Cerebellar cortex (tissue), 1 donor: ENCODE measurements at regions not wholly inside any gene's neighbourhood (a gene's known extent, or its start where the extent isn't known, plus 50 kb on each side); places are given as distances from the start of the nearest gene placed in this dataset.
"Not testable (repeated sequence)": the region's sequence is repeated elsewhere in the genome, so short reads cannot be mapped to it uniquely, and the experiment has no call there.

Source experiments
- DNase-seq: peaks from one replicate; pipeline ENCODE4 v3.0.0-alpha.2; 2015; ENCODE audit warnings: low spot score

DNA sequence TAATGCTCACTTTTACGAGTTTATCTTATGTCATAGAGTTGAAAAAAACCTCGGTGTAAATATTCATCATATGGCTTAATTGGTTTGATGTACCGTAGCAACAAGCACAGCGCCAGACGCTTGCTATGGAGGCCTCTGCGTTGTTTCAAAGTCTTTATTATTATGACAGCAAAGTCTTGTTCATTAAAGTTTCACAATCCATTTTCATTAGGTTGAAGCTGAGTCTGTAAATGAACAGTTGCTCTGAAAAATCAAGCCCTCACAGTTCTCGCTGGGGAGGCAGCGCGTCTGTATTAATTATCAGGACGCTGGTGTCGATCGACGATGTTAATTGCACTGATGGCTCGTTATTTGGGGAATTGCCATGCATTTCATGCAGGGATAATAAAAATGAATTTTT lies 185.6 kb downstream of the INSC start:
- DNase-seq = no peak

DNA sequence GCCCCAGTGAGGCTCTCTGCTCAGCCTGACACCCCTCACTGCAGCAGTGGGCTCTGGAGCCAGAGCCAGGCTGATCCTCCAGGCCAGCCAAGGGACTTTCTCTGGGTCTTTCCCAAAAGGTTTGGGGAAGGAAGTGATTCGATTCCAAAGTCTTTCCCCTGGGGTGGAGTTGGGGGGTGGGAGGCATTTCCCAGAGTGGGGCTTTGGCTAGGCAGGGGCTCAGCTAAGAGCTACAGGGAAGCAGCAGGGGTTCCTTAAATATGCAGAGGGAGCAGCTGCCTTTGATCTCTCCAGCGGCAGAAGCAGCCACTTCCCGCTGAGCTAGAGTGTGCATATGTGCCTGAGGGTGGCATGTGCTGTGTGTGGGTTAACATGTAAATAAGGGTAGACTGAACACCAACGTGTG lies 192.9 kb downstream of the INSC start:
- DNase-seq = no peak

DNA sequence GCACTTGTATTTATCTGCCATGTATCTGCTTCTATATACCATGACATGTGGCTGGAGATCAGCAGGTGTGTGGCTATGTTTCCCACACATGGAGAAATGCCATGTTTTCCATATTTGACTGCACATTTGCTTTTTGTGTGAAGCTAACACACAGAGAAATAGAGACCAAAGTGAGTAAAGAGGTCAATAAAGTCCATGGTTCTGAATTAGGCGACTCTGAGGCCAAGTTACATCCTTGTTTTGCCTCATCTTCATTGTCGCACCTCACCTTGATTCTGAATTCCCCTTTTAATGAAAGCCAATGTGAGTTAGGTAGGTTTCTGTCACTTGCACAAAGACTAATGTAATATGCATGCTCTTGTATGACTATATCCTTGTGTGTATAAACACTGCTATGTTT lies 194.1 kb downstream of the INSC start:
- no peak for DNase-seq

DNA sequence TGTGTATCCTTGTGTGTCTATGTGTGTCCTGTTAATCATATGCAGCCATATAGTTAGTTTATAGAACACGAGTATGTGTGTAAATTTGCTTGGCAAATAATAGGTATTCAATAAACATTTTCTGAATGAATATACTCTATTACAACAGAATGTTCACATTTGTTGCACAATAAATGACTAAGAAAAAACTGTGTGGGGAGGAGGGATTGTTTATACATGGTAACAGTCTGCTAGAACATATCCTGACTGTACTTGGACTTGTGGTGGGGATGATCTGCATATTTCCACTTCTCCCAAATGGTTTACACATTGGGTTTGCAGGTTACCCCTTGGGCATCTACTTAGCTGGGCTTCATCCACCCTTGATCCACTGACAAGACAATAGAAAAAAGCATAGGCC lies 194.6 kb downstream of the INSC start:
- no peak for DNase-seq

- no peak for DNase-seq
Observed at GRCh38 chr11:15313862-15314261, 199.1 kb downstream of the INSC start.

- no peak for DNase-seq
Observed at GRCh38 chr11:15318814-15319213, 204.1 kb downstream of the INSC start.

GRCh38 chr11:15326520-15326919 lies 211.8 kb downstream of the INSC start:
- no peak for DNase-seq

DNA sequence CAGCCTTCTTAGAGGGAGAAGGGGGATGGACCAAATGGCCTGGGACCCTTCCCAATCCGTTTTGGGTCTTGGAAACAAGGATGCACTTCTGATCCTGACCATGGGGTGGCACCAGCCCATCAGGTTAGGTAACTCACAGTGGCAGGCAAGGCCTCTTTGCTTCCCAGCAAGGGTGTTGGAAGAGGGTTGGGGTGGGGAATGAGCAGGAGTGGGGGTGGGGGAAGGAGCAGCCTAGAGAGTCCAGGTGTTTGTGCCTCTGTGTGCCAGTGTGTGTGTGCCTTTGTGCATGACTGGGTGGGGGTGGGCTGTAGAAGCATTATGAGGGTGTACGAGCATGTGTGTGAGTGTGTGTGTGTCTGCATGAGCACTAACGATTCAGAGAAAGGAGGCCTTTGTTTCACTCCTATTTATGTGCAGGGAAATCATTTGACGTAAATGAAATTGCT lies 213.1 kb downstream of the INSC start:
- DNase-seq = peak; percentile 39

GRCh38 chr11:15333407-15333806 lies 218.7 kb downstream of the INSC start:
- DNase-seq = no peak

- DNase-seq = no peak
Observed at GRCh38 chr11:15334766-15335165, 220.0 kb downstream of the INSC start.

- DNase-seq = no peak
Observed at GRCh38 chr11:15336021-15336420, 221.3 kb downstream of the INSC start.

DNA sequence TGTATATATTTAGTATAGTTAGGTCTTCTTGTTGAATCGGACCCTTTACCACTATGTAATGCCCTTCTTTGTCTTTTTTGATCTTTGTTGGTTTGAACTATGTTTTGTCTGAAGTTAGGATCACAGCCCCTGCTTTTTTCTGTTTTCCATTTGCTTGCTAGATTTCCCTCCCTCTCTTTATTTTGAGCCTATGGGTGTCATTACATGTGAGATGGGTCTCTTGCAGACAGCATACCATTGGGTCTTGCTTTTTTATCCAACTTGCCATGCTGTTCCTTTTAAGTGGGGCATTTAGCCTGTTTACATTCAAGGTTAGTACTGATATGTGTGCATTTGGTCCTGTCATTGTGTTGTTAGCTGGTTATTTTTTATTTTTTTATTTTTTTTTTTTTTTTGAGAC lies 224.6 kb downstream of the INSC start:
- DNase-seq = no peak

GRCh38 chr11:15341587-15341986 lies 226.9 kb downstream of the INSC start:
- DNase-seq = no peak

GRCh38 chr11:15342163-15342562 lies 227.4 kb downstream of the INSC start:
- no peak for DNase-seq

DNA sequence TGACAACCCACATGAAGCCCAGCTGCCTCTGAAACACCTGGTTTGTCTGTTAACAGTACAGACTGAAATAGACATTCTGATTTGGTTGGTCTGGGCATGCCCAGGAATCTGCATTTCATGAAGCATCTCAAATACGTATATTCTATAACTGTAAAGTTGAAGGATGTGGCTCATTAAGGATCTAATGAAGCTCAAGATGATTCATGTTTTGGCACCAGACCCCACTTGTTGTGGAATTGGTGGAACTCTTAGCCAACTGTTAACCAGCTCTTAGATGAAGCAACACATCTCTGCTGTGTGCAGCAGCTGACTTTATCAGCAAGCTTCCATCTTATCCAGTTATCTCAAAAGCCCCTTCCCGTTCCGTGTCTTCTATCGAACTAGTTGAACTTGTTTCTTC lies 232.2 kb downstream of the INSC start:
- DNase-seq = no peak

DNA sequence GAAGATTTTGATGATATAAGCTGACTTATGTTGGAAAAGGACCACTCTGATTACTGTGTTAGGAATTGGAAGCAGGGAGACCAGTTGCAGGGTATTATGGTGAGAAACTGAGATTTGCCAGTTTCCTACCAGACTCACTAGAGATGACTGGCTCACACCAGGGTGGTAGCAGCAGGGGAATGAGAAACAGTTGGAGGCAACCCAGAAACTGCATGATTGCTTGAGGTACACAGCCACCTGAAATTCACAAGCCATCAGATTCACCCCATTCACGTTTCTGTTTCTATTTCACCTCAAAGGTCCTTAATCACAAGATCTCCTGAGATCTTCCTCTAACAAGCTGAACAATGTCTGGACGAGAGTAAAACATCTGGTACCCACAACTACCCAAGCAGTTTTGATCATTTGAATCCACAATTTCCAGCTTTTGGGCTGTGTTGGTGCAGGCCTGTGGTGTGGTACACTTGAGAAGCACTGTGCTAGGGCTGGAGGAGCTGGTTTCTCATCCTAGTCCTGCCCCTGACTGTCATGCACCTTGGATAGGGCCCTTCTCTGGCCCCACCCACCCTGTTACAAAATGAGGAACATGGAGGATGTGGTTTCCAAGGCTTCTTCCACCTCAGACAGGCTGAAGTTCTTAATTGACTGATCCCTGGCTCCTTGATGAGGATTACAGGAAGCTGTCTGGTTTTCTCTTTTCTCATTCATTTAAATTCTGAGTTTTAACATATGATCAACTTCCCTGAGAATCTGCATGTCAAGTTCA lies 233.4 kb downstream of the INSC start:
- DNase-seq = no peak

- no peak for DNase-seq
Observed at GRCh38 chr11:15349413-15349812, 234.7 kb downstream of the INSC start.

DNA sequence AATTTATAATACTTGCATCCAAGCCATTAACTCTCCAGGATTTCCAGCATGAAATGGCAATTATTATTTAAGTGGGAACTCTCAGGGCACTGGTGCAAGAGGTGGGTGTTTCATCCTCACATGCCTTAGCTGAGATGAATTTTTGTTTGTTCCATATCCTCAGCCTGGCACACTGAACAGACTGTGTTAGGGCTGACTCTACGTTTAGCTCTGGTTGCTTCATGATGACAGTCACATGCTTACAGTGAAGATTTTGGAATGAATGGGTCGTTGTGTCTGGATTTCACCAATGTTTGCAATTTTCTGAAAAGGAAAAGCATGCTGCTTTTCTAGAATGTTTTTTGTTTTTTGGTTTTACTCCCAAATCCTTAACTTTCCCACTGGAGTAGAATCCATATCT lies 246.6 kb downstream of the INSC start:
- DNase-seq = no peak

DNA sequence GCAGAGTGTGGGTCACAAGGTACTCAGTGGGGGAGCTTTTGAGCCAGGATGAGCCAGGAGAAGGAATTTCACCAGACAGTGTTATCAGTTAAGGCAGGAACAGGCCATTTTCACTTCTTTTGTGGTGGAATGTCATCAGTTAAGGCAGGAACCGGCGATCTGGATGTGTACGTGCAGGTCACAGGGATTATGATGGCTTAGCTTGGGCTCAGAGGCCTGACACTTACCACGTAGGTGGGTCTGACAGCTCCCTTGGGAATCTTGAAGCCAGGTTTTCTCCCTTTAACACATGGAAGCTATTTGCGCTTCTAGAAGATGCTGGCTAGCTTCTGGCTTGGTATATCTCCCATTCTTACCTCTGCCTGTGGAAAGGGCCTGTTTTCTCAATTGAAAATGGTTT lies 250.6 kb downstream of the INSC start:
- DNase-seq = not testable (repeated sequence)

DNA sequence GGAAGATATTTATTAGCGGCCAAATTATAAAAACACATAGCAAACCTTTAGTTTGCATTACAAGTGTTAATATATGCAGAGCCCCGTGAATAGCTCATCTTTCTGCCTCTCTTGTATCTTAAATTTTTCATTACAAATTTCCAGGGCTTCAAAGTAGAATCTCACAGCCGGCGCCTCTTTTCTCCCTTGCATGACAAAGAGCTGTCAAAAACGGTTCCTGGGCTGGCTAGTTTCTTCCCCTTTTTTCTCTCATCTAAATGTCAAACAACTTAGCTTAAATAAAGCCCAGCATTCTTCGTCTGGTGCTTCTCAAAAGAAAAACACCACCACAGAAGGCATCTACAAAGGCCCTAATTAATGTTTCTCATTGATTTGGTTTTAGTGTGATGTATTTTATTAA lies 253.0 kb downstream of the INSC start:
- DNase-seq = no peak

- DNase-seq = no peak
Observed at GRCh38 chr11:15370495-15371147, 255.9 kb downstream of the INSC start.

DNA sequence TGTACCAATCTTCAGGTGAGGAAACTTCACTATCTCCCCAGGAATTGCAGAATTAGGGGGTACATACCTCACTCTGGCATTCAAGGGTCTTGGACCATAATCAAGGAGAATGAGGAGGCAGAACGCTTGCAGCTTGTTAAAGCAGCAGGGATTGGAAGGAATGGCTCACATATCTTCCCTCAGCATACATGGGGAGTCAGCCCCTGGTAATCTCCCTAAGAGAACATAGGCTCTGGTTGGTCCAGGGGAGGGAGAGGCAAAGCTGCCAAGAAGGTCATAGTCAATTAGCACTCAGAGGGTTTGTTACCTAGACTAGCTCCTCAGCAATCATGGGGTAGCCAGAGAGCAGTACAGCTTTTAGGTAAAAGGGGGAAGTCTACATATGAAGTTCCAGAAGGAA lies 256.8 kb downstream of the INSC start:
- no peak for DNase-seq

DNA sequence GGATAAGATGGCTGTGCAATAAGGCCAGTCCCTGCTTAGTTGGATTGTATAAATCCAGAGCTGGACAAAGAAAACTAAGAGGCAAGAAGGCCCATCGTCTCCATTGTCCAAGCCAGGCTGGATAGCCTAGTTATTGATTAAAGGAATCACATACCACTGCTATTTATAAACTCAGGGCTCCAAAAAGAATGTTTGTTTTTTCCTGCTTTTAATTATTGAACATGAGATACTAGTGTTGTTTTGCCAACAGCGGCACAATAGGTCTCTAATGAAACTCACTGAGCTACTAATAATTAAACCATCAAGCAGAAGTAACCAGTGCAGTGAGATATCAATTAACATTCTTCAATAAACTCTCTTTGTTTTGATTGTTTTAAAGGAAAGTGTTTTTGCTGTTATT lies 259.7 kb downstream of the INSC start:
- DNase-seq = no peak

DNA sequence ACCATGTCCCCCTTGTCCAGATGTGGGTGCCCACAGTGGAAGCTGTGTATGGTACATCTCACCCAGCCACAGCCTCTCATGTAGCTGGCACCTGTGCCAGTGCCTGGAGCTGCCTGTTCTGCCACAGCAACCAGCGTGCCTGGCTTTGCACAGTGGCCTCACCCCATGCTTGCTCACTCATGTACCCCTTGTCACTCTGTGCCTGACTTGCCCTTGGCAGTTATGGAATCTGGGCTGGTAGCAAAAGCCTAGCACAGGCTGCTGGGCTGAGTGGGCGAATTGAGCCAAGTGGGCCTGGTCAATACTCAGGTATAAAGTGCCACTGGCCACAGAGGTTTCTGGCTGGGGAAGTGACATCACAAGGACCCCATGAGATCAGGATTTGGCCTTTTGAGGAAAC lies 264.2 kb downstream of the INSC start:
- DNase-seq = no peak
